IMR-90 (cell line): ENCODE measurements at regions not wholly inside any gene's neighbourhood (a gene's known extent, or its start where the extent isn't known, plus 50 kb on each side); places are given as distances from the start of the nearest gene placed in this dataset.

Experiments used
- ATAC-seq: fragments of 200-7000 bp; cut with Tn5 transposase; 2 replicates; pipeline ENCODE4 v1.9.1; 2020; ENCODE audit warnings: low read depth, mild to moderate bottlenecking, moderate library complexity
- BruUV-seq: library from RNA; stranded (reverse); fragments of 400-500 nt; replicated peaks from 2 replicates; lab custom pipeline; 2021; lab: Mats Ljungman, UMichigan
- CTCF ChIA-PET: fragments of 300-600 bp; formaldehyde crosslinking; extraction: SDS; loops from one replicate; lab custom pipeline; 2021; ENCODE audit warnings: antibody characterized with exemption; lab: Yijun Ruan, JAX
- POLR2A ChIA-PET: fragments of 300-600 bp; sonication (Branson Sonifier 250); formaldehyde crosslinking; loops from one replicate; lab custom pipeline; 2022; ENCODE audit warnings: antibody characterized with exemption; ENCODE audit not compliant: unreplicated experiment; lab: Charles Lee
- DNase-seq: peaks from one replicate; pipeline ENCODE4 v3.0.0; 2013
- H2AFZ ChIP-seq: replicated peaks from 2 replicates; pipeline ENCODE3; 2013; ENCODE audit warnings: low read length, mild to moderate bottlenecking; ENCODE audit not compliant: poor library complexity
- H2AK5ac ChIP-seq: 2 replicates; pipeline ENCODE4 v1.6.1; 2013; ENCODE audit warnings: low read depth, low read length, inconsistent platforms
- H2AK9ac ChIP-seq: replicated peaks from 2 replicates; pipeline ENCODE3; 2013; ENCODE audit warnings: mild to moderate bottlenecking, low read depth, low read length, moderate library complexity; ENCODE audit not compliant: poor library complexity
- H2BK120ac ChIP-seq: 2 replicates; pipeline ENCODE4 v1.6.1; 2013; ENCODE audit warnings: low read depth, low read length, inconsistent platforms
- H2BK15ac ChIP-seq: 3 replicates; pipeline ENCODE4 v1.6.1; 2013; ENCODE audit warnings: low read depth, low read length, inconsistent platforms
- H2BK20ac ChIP-seq: 2 replicates; pipeline ENCODE4 v1.6.1; 2013; ENCODE audit warnings: low read depth, mild to moderate bottlenecking, inconsistent platforms, low read length, moderate library complexity
- H2BK5ac ChIP-seq: 2 replicates; pipeline ENCODE4 v1.6.1; 2013; ENCODE audit warnings: mild to moderate bottlenecking, low read depth, low read length, inconsistent platforms; ENCODE audit not compliant: poor library complexity, severe bottlenecking
- H3K14ac ChIP-seq: replicated peaks from 2 replicates; pipeline ENCODE4 v1.6.1; 2013; ENCODE audit warnings: low read depth, low read length, inconsistent platforms
- H3K18ac ChIP-seq: 2 replicates; pipeline ENCODE4 v1.6.1; 2013; ENCODE audit warnings: low read depth, low read length, control low read depth
- H3K23ac ChIP-seq: 2 replicates; pipeline ENCODE4 v1.6.1; 2013; ENCODE audit warnings: low read depth, low read length, inconsistent platforms
- H3K27ac ChIP-seq: 2 replicates; pipeline ENCODE4 v1.5.1; 2013; ENCODE audit warnings: mild to moderate bottlenecking, control low read depth, low read length; ENCODE audit not compliant: insufficient read depth
- H3K27me3 ChIP-seq: 2 replicates; pipeline ENCODE4 v1.6.1; 2013; ENCODE audit warnings: low read length; ENCODE audit not compliant: control insufficient read depth, insufficient read depth
- H3K36me3 ChIP-seq: 2 replicates; pipeline ENCODE4 v1.6.1; 2013; ENCODE audit warnings: low read length, mixed read lengths; ENCODE audit not compliant: control insufficient read depth, insufficient read depth
- H3K4ac ChIP-seq: 2 replicates; pipeline ENCODE4 v1.6.1; 2013; ENCODE audit warnings: low read depth, low read length, inconsistent platforms
- H3K4me1 ChIP-seq: 2 replicates; pipeline ENCODE4 v1.6.1; 2013; ENCODE audit warnings: low read length, mixed read lengths; ENCODE audit not compliant: control insufficient read depth, insufficient read depth
- H3K4me2 ChIP-seq: 2 replicates; pipeline ENCODE4 v1.6.1; 2013; ENCODE audit warnings: low read depth, mild to moderate bottlenecking, control low read depth, low read length, moderate library complexity
- H3K4me3 ChIP-seq: 2 replicates; pipeline ENCODE4 v1.5.1; 2013; ENCODE audit warnings: low read depth, mild to moderate bottlenecking, control low read depth, low read length, moderate library complexity; ENCODE audit not compliant: insufficient read depth
- H3K56ac ChIP-seq: 2 replicates; pipeline ENCODE4 v1.6.1; 2013; ENCODE audit warnings: low read length, inconsistent platforms; ENCODE audit not compliant: insufficient read depth; ENCODE audit errors: extremely low read depth
- H3K79me1 ChIP-seq, 2 experiments: 2 replicates each; pipeline ENCODE4 v1.6.1; 2013; ENCODE audit warnings: low read length in 2 of 2, inconsistent platforms in 1 of 2, low read depth in 1 of 2
- H3K9ac ChIP-seq: 2 replicates; pipeline ENCODE4 v1.6.1; 2013; ENCODE audit warnings: low read depth, low read length, control low read depth
- H3K9me1 ChIP-seq: 2 replicates; pipeline ENCODE4 v1.6.1; 2013; ENCODE audit warnings: low read length, inconsistent platforms; ENCODE audit not compliant: insufficient read depth
- H3K9me3 ChIP-seq: 2 replicates; pipeline ENCODE4 v1.6.1; 2013; ENCODE audit warnings: low read length; ENCODE audit not compliant: control insufficient read depth, insufficient read depth
- H4K20me1 ChIP-seq: 2 replicates; pipeline ENCODE4 v1.6.1; 2013; ENCODE audit warnings: low read length, inconsistent platforms; ENCODE audit not compliant: insufficient read depth
- H4K5ac ChIP-seq: 2 replicates; pipeline ENCODE4 v1.6.1; 2013; ENCODE audit warnings: mild to moderate bottlenecking, low read depth, low read length, control low read depth
- H4K8ac ChIP-seq, 2 experiments: 2 replicates each; pipeline ENCODE4 v1.6.1; 2013; ENCODE audit warnings: low read depth in 2 of 2, low read length in 2 of 2, control low read depth in 1 of 2, inconsistent platforms in 1 of 2
- H4K91ac ChIP-seq: 2 replicates; pipeline ENCODE4 v1.6.1; 2013; ENCODE audit warnings: low read depth, low read length, inconsistent platforms; ENCODE audit not compliant: insufficient read depth
- CHD1 ChIP-seq: IDR thresholded peaks from 2 replicates; pipeline ENCODE4 v1.6.1; 2012; ENCODE audit warnings: low read depth, low read length, improper control_type of control experiment
- ELK1 ChIP-seq: fragments of 150-350 bp; IDR thresholded peaks from 2 replicates; pipeline ENCODE4 v1.6.1; 2016; ENCODE audit warnings: low read depth, mild to moderate bottlenecking, low read length, moderate library complexity, borderline replicate concordance
- MAFK ChIP-seq: IDR thresholded peaks from 2 replicates; pipeline ENCODE4 v1.6.1; 2012; ENCODE audit warnings: low read depth, low read length, improper control_type of control experiment
- MXI1 ChIP-seq: IDR thresholded peaks from 2 replicates; pipeline ENCODE4 v1.6.1; 2012; ENCODE audit warnings: low read depth, mild to moderate bottlenecking, low read length, moderate library complexity, borderline replicate concordance
- NFE2L2 ChIP-seq: fragments of 150-350 bp; IDR thresholded peaks from 2 replicates; pipeline ENCODE4 v1.6.1; 2016; ENCODE audit warnings: low read depth, mild to moderate bottlenecking, low read length
- POLR2A ChIP-seq: IDR thresholded peaks from 2 replicates; pipeline ENCODE4 v1.6.1; 2012; ENCODE audit warnings: mild to moderate bottlenecking, low read depth, low read length
- RAD21 ChIP-seq: IDR thresholded peaks from 2 replicates; pipeline ENCODE4 v1.6.1; 2012; ENCODE audit warnings: low read length, improper control_type of control experiment
- SMC3 ChIP-seq: fragments of 150-350 bp; IDR thresholded peaks from 2 replicates; pipeline ENCODE4 v1.6.1; 2016; ENCODE audit warnings: low read depth, mild to moderate bottlenecking, antibody characterized with exemption, low read length, moderate library complexity
- whole genome bisulfite sequencing, 2 experiments: methylation state at CpG; one replicate each; pipeline versions ENCODE4 v1.1.5 to v1.1.7; 2013; ENCODE audit warnings: missing lambda C conversion rate in 2 of 2; ENCODE audit not compliant: insufficient read length in 1 of 2; ENCODE audit errors: extremely low coverage in 2 of 2; 5-methylcytosine and 5-hydroxymethylcytosine counted together
- dilution Hi-C: fragments of 300-500 bp; cut with HindIII; formaldehyde crosslinking; loops from one replicate; pipeline ENCODE4 v1.14.3; 2018; ENCODE audit warnings: low sequenced_read_pairs; ENCODE audit not compliant: unreplicated experiment
- in situ Hi-C: fragments of 300-500 bp; cut with MboI; formaldehyde crosslinking; loops from 3 replicates; pipeline ENCODE4 v1.14.3; 2019; ENCODE audit warnings: low sequenced_read_pairs, inconsistent platforms, mixed read lengths
- intact Hi-C: fragments of 100-400 bp; cut with micrococcal nuclease; formaldehyde crosslinking; loops from 2 replicates; pipeline ENCODE4 v1.10.0; 2022

- no TSS peak for BruUV-seq
- POLR2A ChIA-PET, result no interaction called here
- in situ Hi-C loops, result no loop called here
Observed at GRCh38 chr1:87864676-87865075, 536.0 kb downstream of the LMO4 start.

More at GRCh38 chr1:87864676-87865075, 536.0 kb downstream of the LMO4 start:
- no peaks in the 10 kb centered on the region for H3K36me3 ChIP-seq
- no peak overlapping the region for H4K5ac ChIP-seq
- no peak overlapping the region for H3K4ac ChIP-seq
- H3K23ac ChIP-seq, result no peak overlapping the region
- H3K9me1 ChIP-seq, result no peaks in the 10 kb centered on the region
- H3K9ac ChIP-seq, result no peak overlapping the region
- no peak overlapping the region for H3K27ac ChIP-seq
- no peaks in the 10 kb centered on the region; the same call in 1 of the 2 replicates for H3K9me3 ChIP-seq
- intact Hi-C loops (no loop called here), dilution Hi-C loops (no loop called here)
- H2AK5ac ChIP-seq, result no peak overlapping the region
- no peak overlapping the region for H3K18ac ChIP-seq
- TF ChIP-seq MAFK (no peak), CHD1 (no peak), POLR2A (no peak), MXI1 (no peak), RAD21 (no peak), SMC3 (no peak), NFE2L2 (no peak), ELK1 (no peak)
- H2BK5ac ChIP-seq, result no peak overlapping the region
- no peak overlapping the region for H4K8ac ChIP-seq
- no peak overlapping the region for H2BK15ac ChIP-seq
- H4K20me1 ChIP-seq, result no peaks in the 10 kb centered on the region
- no peaks in the 10 kb centered on the region for H3K79me1 ChIP-seq
- no peak overlapping the region for H3K4me3 ChIP-seq
- no peaks in the 10 kb centered on the region for H3K27me3 ChIP-seq
- no peak overlapping the region for H4K91ac ChIP-seq
- H3K14ac ChIP-seq, result no peak overlapping the region
- no peak for ATAC-seq
- no peak overlapping the region for H3K56ac ChIP-seq
- H2AFZ ChIP-seq, result no peak overlapping the region
- no peak overlapping the region for H3K4me2 ChIP-seq
- DNase-seq, result no peak
- H2BK20ac ChIP-seq, result no peak overlapping the region
- CTCF ChIA-PET, result no interaction called here
- WGBS, 2 experiments, result 83% methylated on average over 4 of the region's 4 CpGs; no CpG with 5 or more reads in 1 of the 2 experiments
- no peak overlapping the region for H2BK120ac ChIP-seq
- no peaks in the 10 kb centered on the region for H3K4me1 ChIP-seq
- H2AK9ac ChIP-seq, result no peak overlapping the region
